ENCODE measurements at regions not wholly inside any gene's neighbourhood (a gene's known extent, or its start where the extent isn't known, plus 50 kb on each side); places are given as distances from the start of the nearest gene placed in this dataset.

GRCh38 chr21:28712411-28712810 is 280.3 kb downstream of the LTN1 start:
- no TSS peak for BruUV-seq (replicated peaks)
- TF ChIP-seq JUN (IDR thresholded peaks at IDR 0.05; ENCODE audit: borderline replicate concordance, insufficient read depth, insufficient read length, low read depth) (no peak), FOS (IDR thresholded peaks at IDR 0.05; ENCODE audit: borderline replicate concordance, insufficient read depth, low read length) (no peak), MYC (IDR thresholded peaks at IDR 0.05; ENCODE audit: low read depth, low read length) (no peak), EZH2 (IDR thresholded peaks at IDR 0.05; ENCODE audit: borderline replicate concordance, low read depth, low read length, severe bottlenecking) (no peak), POLR2A (IDR thresholded peaks at IDR 0.05; ENCODE audit: low read depth, low read length) (no peak), POLR2AphosphoS5 (IDR thresholded peaks at IDR 0.05; ENCODE audit: insufficient read depth, low read depth, low read length) (no peak), GATA2 (IDR thresholded peaks at IDR 0.05; ENCODE audit: insufficient read depth, insufficient read length, low read depth, low read length) (no peak)
- TF ChIP-seq, protein P1, sequence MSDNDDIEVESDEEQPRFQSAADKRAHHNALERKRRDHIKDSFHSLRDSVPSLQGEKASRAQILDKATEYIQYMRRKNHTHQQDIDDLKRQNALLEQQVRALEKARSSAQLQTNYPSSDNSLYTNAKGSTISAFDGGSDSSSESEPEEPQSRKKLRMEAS (IDR thresholded peaks at IDR 0.05; ENCODE audit: insufficient read depth, insufficient read length), result no peak
- TF ChIP-seq, protein P2, sequence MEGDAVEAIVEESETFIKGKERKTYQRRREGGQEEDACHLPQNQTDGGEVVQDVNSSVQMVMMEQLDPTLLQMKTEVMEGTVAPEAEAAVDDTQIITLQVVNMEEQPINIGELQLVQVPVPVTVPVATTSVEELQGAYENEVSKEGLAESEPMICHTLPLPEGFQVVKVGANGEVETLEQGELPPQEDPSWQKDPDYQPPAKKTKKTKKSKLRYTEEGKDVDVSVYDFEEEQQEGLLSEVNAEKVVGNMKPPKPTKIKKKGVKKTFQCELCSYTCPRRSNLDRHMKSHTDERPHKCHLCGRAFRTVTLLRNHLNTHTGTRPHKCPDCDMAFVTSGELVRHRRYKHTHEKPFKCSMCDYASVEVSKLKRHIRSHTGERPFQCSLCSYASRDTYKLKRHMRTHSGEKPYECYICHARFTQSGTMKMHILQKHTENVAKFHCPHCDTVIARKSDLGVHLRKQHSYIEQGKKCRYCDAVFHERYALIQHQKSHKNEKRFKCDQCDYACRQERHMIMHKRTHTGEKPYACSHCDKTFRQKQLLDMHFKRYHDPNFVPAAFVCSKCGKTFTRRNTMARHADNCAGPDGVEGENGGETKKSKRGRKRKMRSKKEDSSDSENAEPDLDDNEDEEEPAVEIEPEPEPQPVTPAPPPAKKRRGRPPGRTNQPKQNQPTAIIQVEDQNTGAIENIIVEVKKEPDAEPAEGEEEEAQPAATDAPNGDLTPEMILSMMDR (IDR thresholded peaks at IDR 0.05; ENCODE audit: extremely low read depth in 1 of 2, insufficient read depth in 1 of 2, low read depth in 1 of 2, low read length in 2 of 2), result no peak
- ChIA-PET POLR2A (no interaction called here), CTCF (no interaction called here)
- Histone ChIP-seq H3K27ac (ENCODE audit: insufficient read depth, low read depth, low read length) (no peak overlapping the region), H4K20me1 (replicated peaks; ENCODE audit: control insufficient read depth, extremely low read depth, insufficient read depth, low read length) (no peaks in the 10 kb centered on the region), H3K9me3 (replicated peaks; ENCODE audit: control insufficient read depth, insufficient read depth, low read length) (no peaks in the 10 kb centered on the region), H3K79me2 (ENCODE audit: control insufficient read depth, insufficient read depth, low read length) (no peaks in the 10 kb centered on the region), H3K4me2 (ENCODE audit: insufficient read depth, low read length) (no peak overlapping the region), H3K4me3 (replicated peaks in 1 of 3; ENCODE audit: insufficient read depth in 1 of 3, low read depth in 1 of 3, low read length in 3 of 3) (no peak overlapping the region), H3K9ac (replicated peaks; ENCODE audit: extremely low read depth, insufficient read depth, low read length) (no peak overlapping the region), H2AFZ (ENCODE audit: low read depth, low read length) (no peak overlapping the region), H3K4me1 (ENCODE audit: control insufficient read depth, extremely low read depth, insufficient read depth, low read length) (no peaks in the 10 kb centered on the region), H3K36me3 (ENCODE audit: control insufficient read depth in 2 of 2, extremely low read depth in 1 of 2, insufficient read depth in 2 of 2, low read length in 2 of 2) (no peaks in the 10 kb centered on the region), H3K27me3 (ENCODE audit: control insufficient read depth in 2 of 2, insufficient read depth in 2 of 2, low read length in 2 of 2) (no peaks in the 10 kb centered on the region), H3K9me1 (replicated peaks; ENCODE audit: control insufficient read depth, extremely low read depth, insufficient read depth, low read length) (no peaks in the 10 kb centered on the region)
- dilution Hi-C loops (cut with MboI; ENCODE audit: extremely low pct_ligation_motif_present, low sequenced_read_pairs) (no loop called here), intact Hi-C loops (cut with micrococcal nuclease) (no loop called here)
- FAIRE-seq, result no peak
- no peak for DNase-seq (ENCODE audit: low read depth, low spot score)
